ENCODE measurements at regions not wholly inside any gene's neighbourhood (a gene's known extent, or its start where the extent isn't known, plus 50 kb on each side); places are given as distances from the start of the nearest gene placed in this dataset.
A peak's percentile ranks its signal among the peaks of the same experiment; 100 is the strongest.

GRCh38 chr3:87796137-87796842 is 262.5 kb downstream of the CGGBP1 start:
- intact Hi-C loops (cut with DNase I; ENCODE audit: low total_unique reads) = no loop called here

GRCh38 chr3:87795701-87796100 is 263.1 kb downstream of the CGGBP1 start:
- intact Hi-C loops (cut with DNase I; ENCODE audit: low total_unique reads) = no loop called here
- no peaks in the 10 kb centered on the region for H3K36me3 ChIP-seq
- TF ChIP-seq POLR2A (IDR thresholded peaks at IDR 0.05) = no peak
- TF ChIP-seq, protein P1, sequence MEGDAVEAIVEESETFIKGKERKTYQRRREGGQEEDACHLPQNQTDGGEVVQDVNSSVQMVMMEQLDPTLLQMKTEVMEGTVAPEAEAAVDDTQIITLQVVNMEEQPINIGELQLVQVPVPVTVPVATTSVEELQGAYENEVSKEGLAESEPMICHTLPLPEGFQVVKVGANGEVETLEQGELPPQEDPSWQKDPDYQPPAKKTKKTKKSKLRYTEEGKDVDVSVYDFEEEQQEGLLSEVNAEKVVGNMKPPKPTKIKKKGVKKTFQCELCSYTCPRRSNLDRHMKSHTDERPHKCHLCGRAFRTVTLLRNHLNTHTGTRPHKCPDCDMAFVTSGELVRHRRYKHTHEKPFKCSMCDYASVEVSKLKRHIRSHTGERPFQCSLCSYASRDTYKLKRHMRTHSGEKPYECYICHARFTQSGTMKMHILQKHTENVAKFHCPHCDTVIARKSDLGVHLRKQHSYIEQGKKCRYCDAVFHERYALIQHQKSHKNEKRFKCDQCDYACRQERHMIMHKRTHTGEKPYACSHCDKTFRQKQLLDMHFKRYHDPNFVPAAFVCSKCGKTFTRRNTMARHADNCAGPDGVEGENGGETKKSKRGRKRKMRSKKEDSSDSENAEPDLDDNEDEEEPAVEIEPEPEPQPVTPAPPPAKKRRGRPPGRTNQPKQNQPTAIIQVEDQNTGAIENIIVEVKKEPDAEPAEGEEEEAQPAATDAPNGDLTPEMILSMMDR (IDR thresholded peaks at IDR 0.05) = no peak
- no peaks in the 10 kb centered on the region for H3K4me1 ChIP-seq
- no peak overlapping the region for H3K27ac ChIP-seq
- peaks cover 0 to 8% of the 10 kb centered on the region in 2 donors for H3K27me3 ChIP-seq
- H3K4me3 ChIP-seq = no peak overlapping the region
- no peak for DNase-seq
- H3K9me3 ChIP-seq = no peaks in the 10 kb centered on the region

More at GRCh38 chr3:87796137-87796842, 262.5 kb downstream of the CGGBP1 start:
- H3K4me1 ChIP-seq = no peaks in the 10 kb centered on the region
- no peak overlapping the region for H3K4me3 ChIP-seq
- no peak for TF ChIP-seq POLR2A (IDR thresholded peaks at IDR 0.05)
- TF ChIP-seq, protein P1 (IDR thresholded peaks at IDR 0.05) = no peak
- no peak for DNase-seq
- H3K9me3 ChIP-seq = no peaks in the 10 kb centered on the region
- H3K27me3 ChIP-seq = peaks cover 0 to 2% of the 10 kb centered on the region in 2 donors
- H3K36me3 ChIP-seq = no peaks in the 10 kb centered on the region
- peak overlapping the region in 1 of 2 donors; percentile 30 for H3K27ac ChIP-seq

- H3K27ac ChIP-seq = peak overlapping the region; percentile 40 to 69
- H3K36me3 ChIP-seq = no peaks in the 10 kb centered on the region
- H3K4me1 ChIP-seq = no peaks in the 10 kb centered on the region
- no peak overlapping the region for H3K4me3 ChIP-seq
- peaks cover 0 to 8% of the 10 kb centered on the region in 2 donors for H3K27me3 ChIP-seq
- intact Hi-C loops (cut with DNase I; ENCODE audit: low total_unique reads) = no loop called here
- TF ChIP-seq POLR2A (IDR thresholded peaks at IDR 0.05) = no peak
- no peak for DNase-seq
- H3K9me3 ChIP-seq = no peaks in the 10 kb centered on the region
Observed at GRCh38 chr3:87793337-87793877, 265.4 kb downstream of the CGGBP1 start.

DNA sequence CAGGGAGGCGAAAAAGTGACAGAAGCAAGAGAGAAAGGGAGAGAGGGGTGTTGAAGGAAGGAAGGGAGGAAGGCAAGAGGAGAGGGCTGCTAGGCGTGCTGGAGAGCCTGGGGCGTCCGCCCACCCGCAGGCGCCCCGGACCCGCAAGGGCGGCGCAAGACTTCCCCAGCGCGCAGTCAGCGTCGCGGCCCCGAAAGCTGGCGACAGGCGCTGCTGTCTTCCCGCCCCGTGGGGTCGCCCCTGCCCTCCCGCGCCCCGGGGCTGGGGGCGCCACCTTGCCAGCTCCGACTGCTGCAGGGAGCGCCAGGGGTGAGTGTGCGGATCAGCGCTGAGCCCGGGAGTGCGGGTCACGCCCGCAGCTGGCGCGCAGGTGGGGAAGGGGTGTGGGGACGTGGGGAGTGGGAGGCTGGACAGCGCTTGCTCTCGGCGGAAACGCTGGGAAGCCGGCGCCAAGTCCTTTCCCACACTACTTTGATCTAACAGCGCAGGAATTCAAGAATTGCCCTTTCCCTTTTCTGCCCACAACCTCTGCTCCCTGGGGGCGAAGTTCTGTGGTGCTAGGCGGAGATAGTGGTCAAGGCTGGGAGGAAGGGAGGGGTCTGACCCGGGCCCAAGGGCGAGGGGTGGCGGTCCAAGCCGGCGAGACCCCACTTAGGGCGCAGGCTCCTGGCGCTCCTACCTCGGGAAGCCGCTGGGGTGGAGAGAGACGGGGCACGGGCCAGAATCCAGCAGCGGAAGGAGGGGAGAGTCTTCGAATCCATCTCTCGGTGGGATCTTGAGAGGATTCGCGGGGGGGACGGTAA is 266.1 kb downstream of the CGGBP1 start, which contains the start of gene HTR1F:
Gene HTR1F (plus strand): TSS at position 173 of the 803 bp plus-strand sequence.
- no peaks in the 10 kb centered on the region for H3K4me1 ChIP-seq
- H3K4me3 ChIP-seq = peak within 1 kb of the TSS in 1 of 2 donors; percentile 29
- peaks cover 0 to 8% of the 10 kb centered on the region in 2 donors for H3K27me3 ChIP-seq
- DNase-seq = no peak
- TF ChIP-seq, protein P1 (IDR thresholded peaks at IDR 0.05) = no peak
- TF ChIP-seq POLR2A (IDR thresholded peaks at IDR 0.05) = no peak
- no peaks in the 10 kb centered on the region for H3K36me3 ChIP-seq
- no peaks in the 10 kb centered on the region for H3K9me3 ChIP-seq
- peak within 1 kb of the TSS; percentile 40 to 69 for H3K27ac ChIP-seq
- intact Hi-C loops (cut with DNase I; ENCODE audit: low total_unique reads) = no loop called here

DNA sequence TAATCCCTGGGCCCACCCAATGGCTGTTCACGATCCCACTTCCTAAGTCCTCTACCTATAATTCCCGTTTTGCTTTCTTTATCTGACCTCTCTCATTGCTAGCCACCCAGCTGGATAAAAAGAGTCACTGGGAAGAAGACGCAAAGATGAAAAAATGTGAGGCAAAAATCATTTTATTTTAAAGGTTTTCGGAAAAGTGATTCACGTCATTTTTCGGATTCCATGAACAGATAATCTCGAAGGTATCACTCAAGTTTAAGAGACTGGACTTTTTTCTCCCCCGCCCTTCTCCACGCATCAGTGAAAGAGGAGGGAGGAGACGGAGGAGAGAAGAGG is 266.6 kb downstream of the CGGBP1 start:
- no peak for TF ChIP-seq POLR2A (IDR thresholded peaks at IDR 0.05)
- TF ChIP-seq, protein P1 (IDR thresholded peaks at IDR 0.05) = no peak
- intact Hi-C loops (cut with DNase I; ENCODE audit: low total_unique reads) = no loop called here
- no peak for DNase-seq

More for the DNA sequence above, 266.6 kb downstream of the CGGBP1 start:
- Histone ChIP-seq H3K4me1 (no peaks in the 10 kb centered on the region), H3K4me3 (peak overlapping the region in 1 of 2 donors; percentile 29), H3K27ac (peak overlapping the region in 1 of 2 donors; percentile 69), H3K36me3 (no peaks in the 10 kb centered on the region), H3K9me3 (no peaks in the 10 kb centered on the region), H3K27me3 (peaks cover 0 to 8% of the 10 kb centered on the region in 2 donors)
